T-helper 17 cell (primary cell): ENCODE measurements at regions not wholly inside any gene's neighbourhood (a gene's known extent, or its start where the extent isn't known, plus 50 kb on each side); places are given as distances from the start of the nearest gene placed in this dataset.

ENCODE experiments used
- ATAC-seq: fragments of 150-1000 bp; cut with Tn5 transposase; 2 replicates; pipeline ENCODE4 v1.10.0; 2021; ENCODE audit warnings: mild to moderate bottlenecking, moderate library complexity
- DNase-seq, 3 donors: peaks; one replicate each; pipeline versions ENCODE4 v3.0.0 to v3.0.0-alpha.2; 2020 to 2021
- H3K9me3 ChIP-seq: one replicate; pipeline ENCODE4 v1.7.0; 2013; ENCODE audit warnings: low read length, mild to moderate bottlenecking; ENCODE audit not compliant: control insufficient read depth, poor library complexity, severe bottlenecking
- H3K27ac Mint-ChIP-seq: one replicate; pipeline ENCODE4 v1.8.0; 2022; ENCODE audit warnings: mild to moderate bottlenecking, moderate library complexity, mixed read lengths
- H3K27me3 Mint-ChIP-seq: one replicate; pipeline ENCODE4 v1.8.0; 2022; ENCODE audit warnings: mixed read lengths
- H3K36me3 Mint-ChIP-seq: one replicate; pipeline ENCODE4 v1.8.0; 2022; ENCODE audit warnings: low read depth, mixed read lengths
- H3K4me1 Mint-ChIP-seq: one replicate; pipeline ENCODE4 v1.8.0; 2022; ENCODE audit warnings: mild to moderate bottlenecking, mixed read lengths
- H3K4me3 Mint-ChIP-seq: one replicate; pipeline ENCODE4 v1.8.0; 2022; ENCODE audit warnings: mild to moderate bottlenecking, moderate library complexity, mixed read lengths

DNA sequence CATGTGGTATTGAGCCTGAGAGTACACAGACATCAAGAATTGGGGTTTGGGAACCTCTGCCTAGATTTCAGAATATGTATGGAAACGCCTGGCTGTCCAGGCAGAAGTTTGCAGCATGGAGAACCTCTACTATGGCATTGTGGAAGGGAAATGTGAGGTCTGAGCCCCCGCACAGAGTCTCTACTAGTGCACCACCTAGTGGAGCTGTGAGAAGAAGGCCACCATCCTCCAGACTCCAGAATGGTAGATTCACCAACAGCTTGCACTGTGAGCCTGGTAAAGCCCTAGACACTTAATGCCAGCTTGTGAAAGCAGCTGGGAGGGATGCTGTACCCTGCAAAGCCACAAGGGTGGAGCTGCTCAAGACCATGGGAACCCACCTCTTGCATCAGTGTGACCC lies 658.2 kb downstream of the HACE1 start:
- no peaks in the 10 kb centered on the region for H3K9me3 ChIP-seq
- Mint-ChIP-seq H3K27me3 (no peaks in the 10 kb centered on the region), H3K4me1 (no peaks in the 10 kb centered on the region), H3K36me3 (no peaks in the 10 kb centered on the region), H3K4me3 (no peak overlapping the region), H3K27ac (no peak overlapping the region)
- ATAC-seq (no peak), DNase-seq (no peak)

DNA sequence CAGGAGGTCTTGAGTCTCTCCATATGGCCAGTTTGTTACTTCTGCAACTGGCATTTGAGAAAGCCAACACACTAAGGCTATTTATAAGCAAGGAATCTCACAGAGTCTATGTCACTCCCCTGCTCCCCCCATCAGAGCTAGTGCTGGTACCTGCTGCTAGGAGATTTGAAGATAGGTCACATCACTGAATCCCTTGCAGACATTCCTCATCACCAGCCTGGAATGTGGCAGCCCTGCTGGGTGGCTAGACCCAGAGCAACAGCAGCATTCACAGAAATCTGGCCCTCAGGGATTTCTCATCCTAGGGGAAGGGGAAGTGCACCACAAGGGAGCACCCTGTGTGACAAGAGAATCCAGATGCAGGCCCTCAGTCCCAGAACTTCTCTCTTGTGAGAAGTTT lies 672.1 kb downstream of the HACE1 start:
- Mint-ChIP-seq H3K4me1 (no peaks in the 10 kb centered on the region), H3K27ac (no peak overlapping the region), H3K36me3 (no peaks in the 10 kb centered on the region), H3K27me3 (no peaks in the 10 kb centered on the region), H3K4me3 (no peak overlapping the region)
- DNase-seq (no peak), ATAC-seq (no peak)
- no peaks in the 10 kb centered on the region for H3K9me3 ChIP-seq

DNA sequence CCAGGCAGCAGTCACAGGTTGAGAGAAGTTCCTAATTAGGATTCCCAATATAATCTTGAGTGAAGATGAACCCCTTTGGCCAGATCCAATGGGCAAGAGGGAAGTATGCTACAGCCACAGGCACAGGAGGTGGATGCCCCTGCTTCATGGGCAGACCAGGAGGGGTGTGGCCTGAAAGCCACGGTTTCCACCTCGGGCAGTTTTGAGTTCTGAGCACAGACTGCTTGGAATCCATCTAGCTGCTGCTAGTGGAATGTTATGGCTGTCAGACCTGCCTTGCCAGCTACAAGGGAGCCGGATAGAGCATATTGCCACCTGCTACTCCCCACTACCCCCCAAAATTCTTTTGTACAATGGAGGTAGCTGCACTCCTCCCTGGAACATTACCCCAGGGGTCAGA lies 672.9 kb downstream of the HACE1 start:
- Mint-ChIP-seq H3K4me1 (no peaks in the 10 kb centered on the region), H3K4me3 (no peak overlapping the region), H3K36me3 (no peaks in the 10 kb centered on the region), H3K27ac (no peak overlapping the region), H3K27me3 (no peaks in the 10 kb centered on the region)
- ATAC-seq (no peak), DNase-seq (no peak)
- H3K9me3 ChIP-seq, result no peaks in the 10 kb centered on the region

DNA sequence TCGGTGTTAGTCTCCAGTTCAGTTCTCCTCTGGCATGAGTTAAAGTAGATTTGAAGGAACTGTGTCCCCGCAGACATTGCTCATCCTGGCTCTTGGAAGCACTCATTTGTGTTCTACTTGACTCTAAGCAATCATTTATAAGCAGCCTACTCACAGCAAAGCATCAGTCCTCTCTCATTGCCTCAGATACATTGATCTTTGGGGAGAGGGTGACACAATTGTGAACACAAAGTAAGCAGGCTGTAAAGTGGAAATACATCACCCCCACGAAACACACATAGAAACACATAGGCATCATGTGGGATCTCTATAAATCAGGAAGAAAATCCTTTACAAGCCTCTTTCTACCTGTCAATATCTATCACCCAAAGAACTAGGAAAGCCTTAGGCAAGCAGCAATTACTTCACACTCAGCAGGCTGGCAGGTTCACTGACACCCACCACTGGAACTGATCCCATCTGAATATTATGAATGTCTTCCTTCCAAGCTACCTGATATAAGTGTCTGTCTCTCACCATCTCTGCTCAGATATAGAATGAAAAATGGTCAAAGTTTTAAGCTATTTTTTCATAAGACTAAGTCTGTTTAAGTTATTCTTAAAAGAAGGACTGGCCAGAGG lies 675.8 kb downstream of the HACE1 start:
- H3K4me1 Mint-ChIP-seq, result no peaks in the 10 kb centered on the region
- no peak overlapping the region for H3K4me3 Mint-ChIP-seq
- no peaks in the 10 kb centered on the region for H3K36me3 Mint-ChIP-seq
- H3K27me3 Mint-ChIP-seq, result no peaks in the 10 kb centered on the region
- no peaks in the 10 kb centered on the region for H3K9me3 ChIP-seq
- no peak overlapping the region for H3K27ac Mint-ChIP-seq
- no peak for DNase-seq
- no peak for ATAC-seq

DNA sequence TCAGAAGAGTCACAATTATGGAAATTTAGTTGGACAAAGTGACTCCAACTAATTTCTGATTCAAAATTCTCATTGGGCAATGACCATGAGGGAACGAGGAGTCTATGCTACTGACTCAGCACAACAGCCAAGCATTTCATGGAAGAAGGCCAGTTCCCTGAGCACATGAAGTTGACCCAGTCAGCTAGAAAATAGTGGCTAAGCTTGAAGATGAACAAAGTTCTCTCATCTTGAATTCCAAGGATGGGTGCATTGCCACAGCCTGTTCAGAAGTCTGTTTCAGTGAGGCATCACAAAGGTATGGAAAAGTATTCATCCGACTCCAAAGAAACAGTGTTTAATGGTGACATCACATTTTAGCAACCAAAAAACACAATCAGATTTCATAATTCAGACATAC lies 676.9 kb downstream of the HACE1 start:
- no peaks in the 10 kb centered on the region for H3K9me3 ChIP-seq
- DNase-seq (no peak), ATAC-seq (no peak)
- H3K4me1 Mint-ChIP-seq, result no peaks in the 10 kb centered on the region
- H3K27me3 Mint-ChIP-seq, result no peaks in the 10 kb centered on the region
- no peaks in the 10 kb centered on the region for H3K36me3 Mint-ChIP-seq
- H3K4me3 Mint-ChIP-seq, result no peak overlapping the region
- no peak overlapping the region for H3K27ac Mint-ChIP-seq

DNA sequence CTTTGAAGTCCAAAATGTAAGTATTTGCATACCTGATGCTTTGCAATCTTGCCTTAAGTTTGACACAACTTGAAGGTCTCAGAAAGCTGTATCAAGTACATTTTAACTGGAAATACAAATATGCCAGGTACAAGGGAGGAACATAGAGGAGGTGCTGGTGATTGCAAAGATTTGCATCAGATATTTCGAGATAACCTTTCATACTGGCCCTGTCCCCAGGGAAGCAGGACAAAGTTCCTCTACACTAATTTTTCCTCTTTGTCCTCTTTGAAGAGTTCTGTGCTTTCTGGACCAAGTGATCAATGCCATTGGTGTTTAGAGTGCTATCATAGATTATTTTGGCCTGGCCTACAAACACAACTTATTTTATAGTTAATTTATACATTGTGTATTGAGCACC lies 686.1 kb downstream of the HACE1 start:
- no peak for ATAC-seq
- Mint-ChIP-seq H3K36me3 (no peaks in the 10 kb centered on the region), H3K27me3 (no peaks in the 10 kb centered on the region), H3K4me3 (no peak overlapping the region), H3K27ac (no peak overlapping the region), H3K4me1 (no peaks in the 10 kb centered on the region)
- no peaks in the 10 kb centered on the region for H3K9me3 ChIP-seq
- DNase-seq, result no peak

DNA sequence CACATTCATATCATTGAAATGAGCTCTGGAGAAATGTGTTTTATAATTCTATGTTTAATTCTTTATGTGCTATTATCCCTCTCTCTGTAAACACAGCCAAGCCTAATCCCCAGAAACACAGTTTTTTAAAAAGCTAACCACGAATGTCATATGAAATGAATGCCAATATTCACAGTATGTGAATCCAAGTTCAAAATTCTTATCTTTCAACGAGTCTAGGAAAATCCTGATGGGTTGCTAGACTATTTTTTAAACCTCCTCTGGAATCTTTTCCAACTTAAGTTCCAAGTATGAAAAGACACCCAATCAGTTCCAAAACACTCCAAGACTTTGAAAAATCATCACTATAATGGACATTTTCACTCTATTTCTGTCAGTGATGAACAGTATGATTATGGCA lies 689.3 kb downstream of the HACE1 start:
- Mint-ChIP-seq H3K27me3 (no peaks in the 10 kb centered on the region), H3K27ac (no peak overlapping the region), H3K4me3 (no peak overlapping the region), H3K36me3 (no peaks in the 10 kb centered on the region), H3K4me1 (no peaks in the 10 kb centered on the region)
- DNase-seq (no peak), ATAC-seq (no peak)
- no peaks in the 10 kb centered on the region for H3K9me3 ChIP-seq

DNA sequence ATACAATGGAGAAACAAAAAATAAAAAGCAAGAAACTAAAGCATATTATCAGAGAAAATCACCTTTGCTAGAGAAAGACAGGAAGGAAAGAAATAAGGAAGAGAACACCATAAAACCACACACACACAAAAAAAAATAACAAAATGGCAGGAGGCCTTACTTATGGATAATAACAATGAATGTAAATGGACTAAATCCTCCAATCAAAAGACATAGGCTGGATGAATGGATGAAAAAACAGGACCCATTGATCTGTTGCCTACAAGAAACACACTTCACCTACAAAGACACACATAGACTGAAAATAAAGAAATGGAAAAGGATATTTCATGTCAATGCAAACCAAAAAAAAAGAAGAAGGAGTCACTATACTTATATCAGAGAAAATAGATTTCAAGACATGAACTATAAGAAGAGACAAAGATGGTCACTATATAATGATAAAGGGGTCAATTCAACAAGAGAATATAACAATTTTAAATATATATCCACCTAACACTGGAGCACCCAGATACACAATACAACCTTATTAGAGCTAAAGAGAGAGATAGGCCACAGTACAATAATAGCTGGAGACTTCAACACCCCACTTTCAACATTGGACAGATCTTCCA lies 693.6 kb downstream of the HACE1 start:
- H3K4me1 Mint-ChIP-seq, result no peaks in the 10 kb centered on the region
- no peaks in the 10 kb centered on the region for H3K9me3 ChIP-seq

DNA sequence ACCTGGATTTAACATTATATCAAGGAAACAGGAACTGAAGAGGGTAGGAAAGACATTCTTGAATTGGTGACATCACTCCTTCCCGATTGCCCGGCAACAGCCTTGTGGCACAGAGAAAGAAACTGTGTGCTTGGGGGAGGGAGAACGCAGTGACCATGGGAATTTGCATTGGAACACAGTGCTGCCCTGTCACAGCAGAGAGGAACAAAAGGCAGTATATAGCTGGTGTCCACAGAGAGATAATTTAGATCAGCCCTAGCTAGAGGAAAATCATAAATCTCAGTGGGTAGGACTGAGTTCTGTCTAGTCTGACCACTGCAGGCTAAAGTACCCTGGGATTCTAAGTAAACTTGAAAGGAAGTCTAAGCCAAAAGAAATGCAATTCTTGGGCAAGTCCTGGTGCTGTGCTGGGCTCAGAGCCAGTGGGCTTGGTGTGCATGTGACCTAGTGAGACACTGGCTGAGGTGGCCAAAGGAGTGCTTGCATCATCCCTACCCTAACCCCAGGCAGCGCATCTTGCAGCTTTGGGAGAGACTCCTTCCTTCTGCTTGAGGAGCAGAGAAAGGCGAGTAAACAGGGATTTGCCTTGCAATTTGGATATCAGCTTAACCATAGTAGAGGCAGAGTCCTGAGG lies 697.6 kb downstream of the HACE1 start:
- no peaks in the 10 kb centered on the region for H3K9me3 ChIP-seq
- H3K27ac Mint-ChIP-seq, result no peak overlapping the region
- no peaks in the 10 kb centered on the region for H3K27me3 Mint-ChIP-seq
- no peaks in the 10 kb centered on the region for H3K36me3 Mint-ChIP-seq
- no peak for DNase-seq
- H3K4me1 Mint-ChIP-seq, result no peaks in the 10 kb centered on the region
- H3K4me3 Mint-ChIP-seq, result no peak overlapping the region
- ATAC-seq, result no peak

More for the DNA sequence above, 693.6 kb downstream of the HACE1 start:
- Mint-ChIP-seq H3K27ac (no peak overlapping the region), H3K27me3 (no peaks in the 10 kb centered on the region), H3K36me3 (no peaks in the 10 kb centered on the region), H3K4me3 (no peak overlapping the region)
- DNase-seq (no peak), ATAC-seq (no peak)

DNA sequence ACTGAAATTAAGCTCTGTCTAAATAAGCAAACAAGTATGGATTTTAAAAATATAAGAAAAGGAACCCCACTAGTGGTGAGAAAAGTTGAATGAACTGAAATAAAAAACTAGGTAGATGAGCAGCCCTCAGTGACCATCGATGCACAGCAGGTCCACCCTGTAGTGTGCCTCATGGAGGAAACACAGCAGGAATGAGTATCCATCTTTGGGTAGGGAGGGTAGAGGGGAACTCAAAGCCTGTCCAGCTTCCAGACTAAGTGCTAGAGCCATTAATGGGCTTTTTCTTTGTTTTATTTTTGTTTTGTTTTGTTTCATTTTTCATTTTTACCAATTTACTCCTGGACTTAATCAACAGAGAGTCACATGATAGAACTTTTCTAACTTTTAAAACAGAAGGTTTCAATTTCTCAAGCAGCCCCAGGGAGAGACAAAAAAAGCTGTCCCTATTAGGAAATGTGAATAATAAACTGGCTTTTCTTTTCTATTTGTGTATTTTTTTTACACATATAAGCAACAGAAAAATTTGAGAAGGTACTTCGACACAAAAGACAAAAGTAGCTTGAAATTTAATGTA lies 700.6 kb downstream of the HACE1 start:
- H3K4me3 Mint-ChIP-seq, result no peak overlapping the region
- H3K27ac Mint-ChIP-seq, result no peak overlapping the region
- H3K36me3 Mint-ChIP-seq, result no peaks in the 10 kb centered on the region

DNA sequence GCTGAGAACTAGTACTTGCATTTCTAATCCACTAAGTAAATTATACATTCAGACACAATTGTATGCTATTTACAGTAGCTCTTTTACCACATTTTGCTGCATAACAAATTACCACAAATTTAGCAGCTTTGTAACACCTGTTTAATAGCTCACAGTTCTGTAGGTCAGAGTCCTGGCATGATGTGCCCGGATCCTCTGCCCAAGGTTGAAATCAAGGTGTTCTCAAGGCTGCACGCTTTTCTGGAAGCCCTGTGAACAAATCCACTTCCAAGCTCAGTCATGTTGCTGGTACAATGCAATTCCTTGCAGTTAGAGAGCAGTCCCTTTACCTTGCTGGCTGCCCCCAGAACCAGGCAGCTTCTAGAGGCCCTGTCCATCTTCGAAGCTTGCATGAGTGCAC lies 716.0 kb downstream of the HACE1 start:
- no peaks in the 10 kb centered on the region for H3K36me3 Mint-ChIP-seq
- no peaks in the 10 kb centered on the region for H3K9me3 ChIP-seq
- H3K4me3 Mint-ChIP-seq, result no peak overlapping the region
- H3K27me3 Mint-ChIP-seq, result no peaks in the 10 kb centered on the region
- no peaks in the 10 kb centered on the region for H3K4me1 Mint-ChIP-seq
- no peak for DNase-seq
- H3K27ac Mint-ChIP-seq, result no peak overlapping the region
- ATAC-seq, result no peak

More for the DNA sequence above, 700.6 kb downstream of the HACE1 start:
- H3K9me3 ChIP-seq, result no peaks in the 10 kb centered on the region
- no peaks in the 10 kb centered on the region for H3K4me1 Mint-ChIP-seq
- DNase-seq (no peak), ATAC-seq (no peak)
- H3K27me3 Mint-ChIP-seq, result no peaks in the 10 kb centered on the region

DNA sequence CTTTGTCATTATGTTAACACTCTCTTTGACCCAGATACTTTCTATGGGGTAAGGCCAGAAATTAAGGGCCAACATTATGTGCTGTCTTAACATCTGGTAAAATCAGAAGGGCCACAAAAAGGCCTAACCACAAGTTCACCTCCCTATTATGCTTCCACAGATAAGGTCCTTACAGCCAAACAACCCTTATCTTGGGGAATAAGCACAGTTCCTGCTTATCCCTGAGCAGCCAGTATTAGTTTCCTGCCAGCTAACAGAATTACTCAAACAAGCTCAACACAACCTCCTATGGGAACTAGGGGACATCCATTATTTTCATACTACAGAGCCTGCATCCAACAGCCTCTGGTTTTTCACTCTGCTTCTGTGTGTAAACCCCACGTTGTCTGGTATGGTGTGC lies 724.8 kb downstream of the HACE1 start:
- ATAC-seq, result no peak
- no peaks in the 10 kb centered on the region for H3K36me3 Mint-ChIP-seq
- H3K4me3 Mint-ChIP-seq, result no peak overlapping the region
- H3K27ac Mint-ChIP-seq, result no peak overlapping the region
- no peak for DNase-seq
- H3K4me1 Mint-ChIP-seq, result no peaks in the 10 kb centered on the region
- H3K9me3 ChIP-seq, result no peaks in the 10 kb centered on the region
- no peaks in the 10 kb centered on the region for H3K27me3 Mint-ChIP-seq

DNA sequence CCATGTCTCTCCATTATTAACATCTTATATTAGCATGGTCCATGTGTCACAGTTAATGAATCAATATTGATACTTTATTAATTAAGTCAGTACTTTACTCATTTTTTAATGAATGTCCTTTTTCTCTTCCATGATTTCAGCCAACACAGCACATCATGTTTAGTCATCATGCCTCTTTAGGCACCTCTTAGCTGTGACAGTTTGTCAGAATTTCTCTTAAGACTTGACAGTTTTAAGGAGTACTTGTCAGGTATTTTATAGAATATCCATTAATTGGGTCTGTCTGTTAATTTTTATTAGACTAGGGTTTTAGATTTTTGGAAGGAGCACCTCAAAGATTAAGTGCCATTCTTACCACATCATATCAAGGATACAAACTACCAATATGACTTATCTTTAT lies 729.4 kb downstream of the HACE1 start:
- H3K27ac Mint-ChIP-seq, result no peak overlapping the region
- H3K4me1 Mint-ChIP-seq, result no peaks in the 10 kb centered on the region
- H3K4me3 Mint-ChIP-seq, result no peak overlapping the region
- no peaks in the 10 kb centered on the region for H3K9me3 ChIP-seq
- DNase-seq, result no peak
- H3K27me3 Mint-ChIP-seq, result no peaks in the 10 kb centered on the region
- ATAC-seq, result no peak
- H3K36me3 Mint-ChIP-seq, result no peaks in the 10 kb centered on the region
